Epithelial cell of proximal tubule (primary cell): ENCODE measurements at regions not wholly inside any gene's neighbourhood (a gene's known extent, or its start where the extent isn't known, plus 50 kb on each side); places are given as distances from the start of the nearest gene placed in this dataset.
A peak's percentile ranks its signal among the peaks of the same experiment; 100 is the strongest.

Experiments
- DNase-seq: peaks from one replicate; pipeline ENCODE4 v3.0.0-alpha.2; 2011; ENCODE audit warnings: low read depth
- H3K4me3 ChIP-seq: 2 replicates; pipeline ENCODE4 v1.5.1; 2011; ENCODE audit warnings: low read depth, mild to moderate bottlenecking, low read length
- TF ChIP-seq, protein P1 (sequence below): conservative IDR thresholded peaks from 2 replicates; pipeline ENCODE4 v1.5.1; 2012; ENCODE audit warnings: low read depth, mild to moderate bottlenecking, low read length

DNA sequence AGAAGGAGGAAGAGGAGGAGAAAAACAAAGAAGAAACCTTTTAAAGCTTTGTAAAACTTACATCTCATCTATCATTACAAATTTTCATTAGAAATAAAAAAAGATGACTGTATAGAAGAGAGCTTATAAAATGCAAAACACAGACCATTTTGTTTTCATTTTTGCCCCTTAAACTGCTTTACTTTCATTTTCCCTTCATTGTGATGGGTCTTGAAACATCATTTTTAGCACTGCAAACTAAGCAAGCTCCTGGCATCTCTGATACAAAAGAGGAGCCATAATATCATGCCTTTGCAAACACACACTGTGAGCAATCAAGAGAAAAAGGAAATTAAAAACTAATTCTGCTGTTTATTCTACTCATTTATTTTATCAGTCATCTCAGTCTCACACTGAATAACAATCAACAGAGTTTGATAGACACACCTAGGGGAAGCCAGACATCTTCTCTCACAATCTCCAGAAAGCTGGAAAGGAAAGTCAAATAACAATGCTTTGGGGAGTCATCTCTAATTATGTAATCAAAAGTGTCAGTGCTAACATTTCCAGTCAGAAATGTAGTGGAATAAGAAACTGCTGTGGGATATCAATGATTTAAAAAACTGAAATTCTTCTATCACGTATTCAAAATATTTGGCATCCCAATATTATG is 467.7 kb upstream of the FAT3 start:
- no peak for DNase-seq

DNA sequence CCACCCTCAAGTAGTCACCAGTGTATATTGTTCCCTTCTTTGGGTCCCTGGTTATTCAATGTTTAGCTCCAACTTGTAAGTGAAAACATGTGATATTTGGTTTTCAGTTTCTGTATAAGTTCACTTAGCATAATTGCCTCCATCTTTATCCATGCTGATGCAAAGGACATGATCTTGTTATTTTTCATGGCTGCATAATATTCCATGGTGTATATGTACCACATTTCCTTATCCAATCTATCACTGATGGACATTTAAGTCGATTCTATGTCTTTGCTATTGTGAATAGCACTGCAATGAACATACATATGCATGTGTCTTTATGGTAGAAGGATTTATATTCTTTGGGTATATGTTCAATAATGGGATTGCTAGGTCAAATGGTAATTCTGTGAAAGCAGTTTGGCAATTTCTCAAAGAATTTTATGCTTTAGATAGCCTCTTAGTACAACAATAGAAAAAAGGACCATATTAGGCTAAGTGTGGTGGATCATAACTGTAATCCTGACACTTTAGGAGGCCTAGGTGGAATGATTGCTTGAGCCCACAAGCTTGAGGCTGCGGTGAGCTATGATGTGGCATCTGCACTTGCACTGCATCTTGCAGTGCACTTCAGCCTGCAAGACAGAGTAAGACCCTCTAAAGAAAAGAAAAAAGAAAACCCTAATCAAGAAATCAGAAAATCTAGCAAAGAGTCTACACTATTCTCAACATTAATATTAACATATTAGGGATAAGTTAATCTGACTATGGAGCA is 468.5 kb upstream of the FAT3 start:
- DNase-seq = no peak
- H3K4me3 ChIP-seq = no peak overlapping the region
- TF ChIP-seq, protein P1, sequence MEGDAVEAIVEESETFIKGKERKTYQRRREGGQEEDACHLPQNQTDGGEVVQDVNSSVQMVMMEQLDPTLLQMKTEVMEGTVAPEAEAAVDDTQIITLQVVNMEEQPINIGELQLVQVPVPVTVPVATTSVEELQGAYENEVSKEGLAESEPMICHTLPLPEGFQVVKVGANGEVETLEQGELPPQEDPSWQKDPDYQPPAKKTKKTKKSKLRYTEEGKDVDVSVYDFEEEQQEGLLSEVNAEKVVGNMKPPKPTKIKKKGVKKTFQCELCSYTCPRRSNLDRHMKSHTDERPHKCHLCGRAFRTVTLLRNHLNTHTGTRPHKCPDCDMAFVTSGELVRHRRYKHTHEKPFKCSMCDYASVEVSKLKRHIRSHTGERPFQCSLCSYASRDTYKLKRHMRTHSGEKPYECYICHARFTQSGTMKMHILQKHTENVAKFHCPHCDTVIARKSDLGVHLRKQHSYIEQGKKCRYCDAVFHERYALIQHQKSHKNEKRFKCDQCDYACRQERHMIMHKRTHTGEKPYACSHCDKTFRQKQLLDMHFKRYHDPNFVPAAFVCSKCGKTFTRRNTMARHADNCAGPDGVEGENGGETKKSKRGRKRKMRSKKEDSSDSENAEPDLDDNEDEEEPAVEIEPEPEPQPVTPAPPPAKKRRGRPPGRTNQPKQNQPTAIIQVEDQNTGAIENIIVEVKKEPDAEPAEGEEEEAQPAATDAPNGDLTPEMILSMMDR = no peak

More for the DNA sequence above, 467.7 kb upstream of the FAT3 start:
- no peak overlapping the region for H3K4me3 ChIP-seq
- TF ChIP-seq, protein P1 = no peak

DNA sequence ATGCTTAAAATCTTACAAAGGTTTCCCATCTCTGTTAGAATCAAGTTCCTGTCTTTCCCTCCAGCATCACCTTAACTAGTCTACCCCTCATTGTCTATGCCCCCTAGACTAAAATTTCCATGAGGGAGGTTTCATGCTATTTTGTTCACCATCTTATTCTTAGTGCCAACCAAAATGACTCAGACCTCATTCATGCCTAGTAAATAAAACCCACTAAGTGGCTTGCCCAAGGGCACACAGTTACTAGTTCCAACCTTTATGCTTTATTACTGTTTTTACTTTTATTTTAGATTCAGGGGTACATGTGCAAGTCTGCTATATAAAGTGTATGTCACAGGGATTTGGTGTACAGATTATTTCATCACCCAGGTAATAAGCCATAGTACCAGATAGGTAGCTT is 469.1 kb upstream of the FAT3 start:
- no peak overlapping the region for H3K4me3 ChIP-seq
- TF ChIP-seq, protein P1 = no peak
- no peak for DNase-seq

DNA sequence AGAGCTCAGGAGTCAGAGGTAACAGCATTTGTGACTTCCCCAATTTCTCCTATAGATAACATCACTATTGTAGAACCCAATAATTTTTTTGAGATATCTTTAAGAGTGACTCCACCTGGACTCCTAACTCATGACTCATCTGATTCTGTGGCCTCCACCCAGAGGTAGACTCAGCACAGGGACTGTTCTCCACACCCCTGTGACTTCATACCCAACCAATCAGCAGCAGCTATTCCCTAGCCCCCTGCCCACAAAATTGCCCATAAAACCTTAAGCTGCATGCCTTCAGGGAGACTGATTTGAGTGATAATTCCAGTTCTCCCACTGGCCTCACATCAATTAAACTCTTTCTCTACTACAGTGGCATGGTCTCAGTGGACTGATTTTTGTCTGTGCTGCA is 475.4 kb upstream of the FAT3 start:
- H3K4me3 ChIP-seq = no peak overlapping the region
- TF ChIP-seq, protein P1 = no peak
- no peak for DNase-seq

DNA sequence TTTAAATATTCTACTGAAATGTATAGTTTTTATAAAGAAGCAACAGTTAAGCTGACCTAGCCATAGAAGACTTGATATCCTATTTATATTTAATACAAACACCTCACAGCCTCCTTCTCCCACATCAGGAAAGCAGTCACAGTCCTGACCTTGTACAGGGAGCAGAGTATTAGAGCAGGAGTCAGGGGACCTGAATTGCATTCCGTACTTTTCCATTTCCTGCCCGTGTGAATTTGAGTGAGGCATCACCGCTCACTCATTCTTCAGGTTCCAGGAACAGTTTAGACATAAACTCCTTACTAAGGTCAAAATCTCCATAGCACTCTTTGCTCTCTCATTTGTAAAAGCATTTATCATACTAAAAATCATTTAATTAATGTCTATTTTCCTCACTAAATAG is 482.5 kb upstream of the FAT3 start:
- H3K4me3 ChIP-seq = no peak overlapping the region
- DNase-seq = peak; percentile 31
- TF ChIP-seq, protein P1 = no peak

DNA sequence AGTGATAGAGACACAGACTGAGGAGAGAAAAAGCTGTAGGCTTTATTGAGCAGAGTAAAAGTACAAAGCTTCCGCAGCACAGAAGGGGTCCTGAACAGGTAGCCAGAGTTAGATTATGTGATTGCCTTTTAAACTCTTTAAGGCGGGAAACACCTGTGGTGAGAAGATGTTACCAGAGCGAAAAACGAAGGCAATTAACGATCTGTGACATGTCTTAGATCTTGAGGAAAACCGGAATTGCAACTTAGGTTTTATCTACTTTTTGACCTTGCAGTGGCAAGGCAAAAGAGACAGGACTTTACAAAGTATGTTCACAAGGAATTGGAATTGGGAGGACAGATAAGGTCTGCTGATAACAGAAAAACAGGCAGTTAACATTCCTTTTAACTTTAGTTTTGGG is 493.6 kb upstream of the FAT3 start:
- no peak for DNase-seq
- TF ChIP-seq, protein P1 = no peak

More for the DNA sequence above, 493.6 kb upstream of the FAT3 start:
- H3K4me3 ChIP-seq = no peak overlapping the region
